Uterus (tissue), 2 donors: ENCODE measurements at regions not wholly inside any gene's neighbourhood (a gene's known extent, or its start where the extent isn't known, plus 50 kb on each side); places are given as distances from the start of the nearest gene placed in this dataset.

Experiments used
- POLR2A ChIP-seq, 2 donors: fragments of 450-650 bp; IDR thresholded peaks; one replicate each; pipeline ENCODE4 v1.6.1; 2016; ENCODE audit warnings: antibody characterized with exemption in 2 of 2, mild to moderate bottlenecking in 1 of 2, moderate library complexity in 1 of 2
- TF ChIP-seq, protein P1 (sequence below), 4 experiments: fragments of 200-600 bp in 2 of 4; fragments of 450-650 bp in 2 of 4; sonication (generic) in 2 of 4; IDR thresholded peaks; one replicate each; pipeline ENCODE4 v1.5.1; 2016 to 2019; ENCODE audit warnings: antibody characterized with exemption in 4 of 4, mild to moderate bottlenecking in 2 of 4, moderate library complexity in 1 of 4

DNA sequence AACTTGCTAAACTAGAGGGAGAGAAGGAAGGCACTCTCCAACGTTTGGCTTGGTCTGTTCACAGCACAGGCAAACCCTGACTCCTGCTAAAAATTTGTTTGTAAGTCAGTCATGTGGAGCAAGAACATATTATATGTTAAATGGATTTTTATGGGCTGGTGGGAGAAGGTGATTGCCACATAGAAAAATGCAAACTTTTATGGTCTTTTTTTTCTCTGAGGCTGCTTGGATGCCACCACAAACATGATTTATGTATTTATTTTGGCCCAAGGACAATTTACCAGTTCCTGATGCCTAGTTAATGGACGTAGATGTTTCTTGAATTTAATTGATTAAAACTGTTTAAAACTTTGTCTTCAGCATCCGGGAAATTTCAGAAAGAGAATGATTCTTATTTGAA lies 274.2 kb upstream of the MYOCD start:
- no peak for TF ChIP-seq POLR2A (IDR thresholded peaks at IDR 0.05)
- TF ChIP-seq, protein P1, sequence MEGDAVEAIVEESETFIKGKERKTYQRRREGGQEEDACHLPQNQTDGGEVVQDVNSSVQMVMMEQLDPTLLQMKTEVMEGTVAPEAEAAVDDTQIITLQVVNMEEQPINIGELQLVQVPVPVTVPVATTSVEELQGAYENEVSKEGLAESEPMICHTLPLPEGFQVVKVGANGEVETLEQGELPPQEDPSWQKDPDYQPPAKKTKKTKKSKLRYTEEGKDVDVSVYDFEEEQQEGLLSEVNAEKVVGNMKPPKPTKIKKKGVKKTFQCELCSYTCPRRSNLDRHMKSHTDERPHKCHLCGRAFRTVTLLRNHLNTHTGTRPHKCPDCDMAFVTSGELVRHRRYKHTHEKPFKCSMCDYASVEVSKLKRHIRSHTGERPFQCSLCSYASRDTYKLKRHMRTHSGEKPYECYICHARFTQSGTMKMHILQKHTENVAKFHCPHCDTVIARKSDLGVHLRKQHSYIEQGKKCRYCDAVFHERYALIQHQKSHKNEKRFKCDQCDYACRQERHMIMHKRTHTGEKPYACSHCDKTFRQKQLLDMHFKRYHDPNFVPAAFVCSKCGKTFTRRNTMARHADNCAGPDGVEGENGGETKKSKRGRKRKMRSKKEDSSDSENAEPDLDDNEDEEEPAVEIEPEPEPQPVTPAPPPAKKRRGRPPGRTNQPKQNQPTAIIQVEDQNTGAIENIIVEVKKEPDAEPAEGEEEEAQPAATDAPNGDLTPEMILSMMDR (IDR thresholded peaks at IDR 0.05) = no peak
